DMS79 treated with DMSO at 0.1 percent for 48 hours (cell line): ENCODE measurements at regions not wholly inside any gene's neighbourhood (a gene's known extent, or its start where the extent isn't known, plus 50 kb on each side); places are given as distances from the start of the nearest gene placed in this dataset.
"Not testable (repeated sequence)": the region's sequence is repeated elsewhere in the genome, so short reads cannot be mapped to it uniquely, and the experiment has no call there.

ENCODE experiments used
- DNase-seq: peaks from one replicate; lab custom pipeline; 2025; lab: John Stamatoyannopoulos, UW

DNA sequence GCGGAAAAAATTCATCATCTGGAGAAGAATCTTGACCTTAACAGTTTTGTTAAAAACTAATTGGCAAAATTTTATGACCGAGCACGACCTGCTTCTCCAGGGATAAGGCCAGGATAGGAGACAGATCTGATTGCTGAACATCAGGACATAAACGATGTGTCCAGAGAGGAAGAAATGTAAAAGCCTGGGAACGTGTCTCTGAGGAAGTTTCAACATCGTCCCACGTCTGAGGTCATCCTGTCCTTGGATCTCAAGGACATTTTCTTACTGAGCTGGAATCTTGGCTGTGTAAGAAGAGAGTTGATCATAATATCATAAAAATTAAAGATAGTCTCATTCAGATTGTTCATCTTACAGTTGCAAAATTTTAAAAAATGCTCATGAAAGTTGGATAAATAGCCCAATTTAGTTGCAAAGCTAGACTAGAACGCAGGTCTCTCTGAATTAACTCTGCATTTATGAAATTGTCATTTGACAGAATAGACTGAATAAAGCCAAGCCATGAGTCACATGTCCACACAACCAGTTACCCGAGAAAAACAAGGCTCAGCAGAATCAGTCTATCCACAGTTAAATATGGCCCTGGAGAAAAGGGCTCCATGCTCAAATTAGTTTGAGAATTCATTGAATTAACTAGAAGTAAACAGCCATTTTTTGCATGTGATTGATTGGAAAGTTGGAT is 120.0 kb upstream of the EGFR start:
- no peak for DNase-seq

DNA sequence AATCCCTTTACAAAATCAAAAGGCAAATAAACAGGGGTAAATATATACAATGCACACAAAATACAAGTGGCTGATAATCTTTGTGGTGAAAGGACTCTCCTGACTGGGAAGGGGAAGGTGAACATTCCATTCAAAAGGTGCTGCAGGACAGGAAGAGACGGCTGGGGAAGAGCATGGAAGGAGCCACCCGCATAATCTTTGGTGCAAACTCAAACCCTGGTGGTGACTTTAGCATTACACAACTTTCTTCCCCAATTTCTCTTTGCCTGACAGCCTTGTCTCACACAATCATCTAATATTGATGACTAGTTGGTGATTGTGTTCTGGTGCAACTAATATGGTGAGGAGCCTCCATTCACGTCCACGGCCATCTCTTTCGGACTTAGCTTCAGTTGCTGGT is 117.0 kb upstream of the EGFR start:
- DNase-seq, result no peak

DNA sequence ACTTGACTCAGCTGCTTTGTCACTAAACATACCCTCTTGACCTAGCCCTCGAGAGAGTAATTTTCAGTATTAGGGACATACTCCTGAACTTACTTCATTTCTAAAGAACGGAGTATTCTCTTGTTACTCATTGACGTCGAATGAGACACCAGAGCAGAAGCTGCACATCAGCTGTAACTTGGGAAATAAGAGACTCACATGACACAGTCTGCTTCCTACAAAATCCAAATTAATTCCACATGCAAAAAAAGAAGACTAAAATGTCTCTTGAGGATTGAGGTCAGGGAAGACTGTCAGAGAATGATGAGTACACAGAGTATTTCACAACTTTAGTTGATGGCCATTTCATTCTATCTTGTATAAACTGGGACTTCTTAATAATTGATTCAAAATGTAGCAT is 114.7 kb upstream of the EGFR start:
- DNase-seq, result no peak

DNA sequence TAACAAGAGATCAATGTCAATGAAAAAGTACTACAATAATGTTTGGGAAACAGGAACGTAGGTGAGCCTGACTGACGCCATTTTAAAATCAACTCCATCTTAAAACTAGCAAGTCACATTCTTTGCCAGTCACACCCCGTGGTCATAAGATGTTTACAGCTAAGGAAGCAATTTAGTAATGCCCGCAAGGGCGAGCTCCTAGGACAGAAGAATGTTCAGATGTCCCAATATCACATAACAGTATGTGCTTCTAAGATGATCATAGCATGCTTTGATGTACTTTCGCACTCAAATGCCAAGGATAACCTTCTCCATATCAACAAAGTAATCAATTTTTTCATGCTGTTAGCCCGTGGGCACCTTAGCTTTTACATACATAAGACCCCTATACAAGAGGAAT is 113.8 kb upstream of the EGFR start:
- no peak for DNase-seq

DNA sequence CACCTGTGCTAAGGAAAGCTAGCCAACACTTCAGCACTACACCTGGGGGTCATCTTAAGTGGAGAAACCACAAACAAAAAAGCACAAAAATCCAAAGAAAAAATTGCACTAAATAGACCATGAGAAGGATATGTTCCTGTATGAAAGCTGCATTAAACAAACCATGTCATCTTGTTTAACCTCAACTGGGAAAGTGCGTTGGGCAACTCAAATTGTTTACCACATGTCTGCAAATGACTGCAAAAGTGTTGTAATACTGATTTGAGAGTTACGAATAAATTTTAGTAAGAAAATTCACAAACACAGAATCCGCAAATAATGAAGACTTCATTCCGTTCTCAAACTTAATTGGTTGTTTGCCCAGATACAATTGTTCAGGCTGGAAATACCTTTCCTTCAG is 111.9 kb upstream of the EGFR start:
- DNase-seq, result no peak

DNA sequence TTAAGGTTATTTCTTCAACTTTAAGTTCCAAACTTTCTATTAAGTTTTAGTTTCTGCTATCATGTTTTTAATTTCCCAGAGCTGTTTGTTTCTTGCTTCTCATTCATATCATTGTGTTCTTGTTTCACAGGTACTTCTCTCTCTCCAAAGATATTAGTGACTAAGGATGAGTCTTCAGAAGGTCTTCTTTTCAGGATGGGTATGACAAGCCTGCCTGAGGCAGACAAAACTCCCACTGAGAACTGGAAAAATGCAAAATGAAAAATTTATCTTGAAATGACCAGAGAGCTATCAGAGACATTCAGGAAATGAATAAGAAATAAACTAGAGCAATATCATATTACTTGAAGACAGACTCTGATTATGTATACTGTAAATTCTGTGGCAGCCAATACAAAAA is 110.8 kb upstream of the EGFR start:
- no peak for DNase-seq

DNA sequence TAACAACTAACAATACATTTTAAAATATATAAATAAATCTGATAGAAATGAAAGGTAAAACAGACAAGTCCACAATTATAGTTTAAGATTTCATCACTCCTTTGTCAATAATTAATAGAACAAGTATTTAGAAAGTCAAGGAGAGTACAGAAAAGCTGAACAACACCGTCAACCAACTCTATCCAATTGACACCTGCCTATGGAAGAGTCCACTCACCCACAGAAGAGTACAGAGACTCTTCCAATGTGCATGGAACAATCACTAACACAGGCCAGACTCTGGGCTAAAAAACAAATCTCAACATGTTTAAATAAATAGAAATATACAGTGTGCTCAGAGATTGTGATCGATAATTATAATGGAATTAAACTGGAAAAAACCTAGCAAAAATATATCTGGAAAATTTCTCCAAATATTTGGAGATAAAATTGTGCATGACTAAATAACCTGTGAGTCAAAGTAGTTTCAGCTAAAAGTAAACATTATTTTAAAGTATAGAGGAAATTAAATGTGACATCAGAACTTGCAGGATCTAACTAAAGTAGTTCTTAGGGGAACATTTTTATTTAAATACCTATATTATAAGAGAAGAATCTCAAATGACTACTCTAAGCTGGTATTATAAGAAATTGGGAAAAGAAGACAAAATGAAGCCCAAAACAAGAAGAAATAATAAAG is 109.9 kb upstream of the EGFR start:
- no peak for DNase-seq

DNA sequence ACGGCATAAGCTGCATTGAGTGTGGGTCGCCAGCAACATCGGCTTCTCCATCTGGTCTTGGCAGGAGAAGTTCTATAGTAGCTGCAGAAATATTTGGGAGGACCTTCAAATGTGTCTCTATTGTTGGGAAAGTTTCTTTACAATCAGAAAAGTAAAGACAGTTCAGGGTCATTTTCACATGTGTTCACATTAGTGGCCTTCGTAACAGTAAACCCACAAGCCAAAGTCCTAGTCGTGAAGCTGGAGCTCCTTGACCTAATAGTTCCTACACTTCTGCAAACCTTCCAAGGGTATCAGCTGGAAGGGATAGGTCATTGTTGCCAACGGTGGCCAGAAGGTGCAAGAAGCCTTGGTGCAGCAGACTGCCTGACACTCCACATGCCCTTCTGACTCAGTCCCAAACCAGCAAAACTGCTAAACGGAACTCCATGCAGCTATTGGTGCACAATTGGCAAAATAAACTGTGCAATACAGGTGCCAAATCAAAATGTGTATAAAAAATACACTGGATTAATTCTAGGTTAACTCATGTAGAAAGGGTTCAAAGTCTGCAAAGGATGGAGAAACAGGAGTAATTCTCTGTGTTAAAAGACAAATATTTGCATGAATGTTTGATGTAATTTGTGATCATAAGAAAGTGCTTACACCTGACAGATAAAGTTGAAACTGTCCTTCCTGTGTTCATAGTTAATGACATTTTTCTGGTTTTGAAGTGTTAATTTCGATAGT is 102.8 kb upstream of the EGFR start:
- no peak for DNase-seq

DNA sequence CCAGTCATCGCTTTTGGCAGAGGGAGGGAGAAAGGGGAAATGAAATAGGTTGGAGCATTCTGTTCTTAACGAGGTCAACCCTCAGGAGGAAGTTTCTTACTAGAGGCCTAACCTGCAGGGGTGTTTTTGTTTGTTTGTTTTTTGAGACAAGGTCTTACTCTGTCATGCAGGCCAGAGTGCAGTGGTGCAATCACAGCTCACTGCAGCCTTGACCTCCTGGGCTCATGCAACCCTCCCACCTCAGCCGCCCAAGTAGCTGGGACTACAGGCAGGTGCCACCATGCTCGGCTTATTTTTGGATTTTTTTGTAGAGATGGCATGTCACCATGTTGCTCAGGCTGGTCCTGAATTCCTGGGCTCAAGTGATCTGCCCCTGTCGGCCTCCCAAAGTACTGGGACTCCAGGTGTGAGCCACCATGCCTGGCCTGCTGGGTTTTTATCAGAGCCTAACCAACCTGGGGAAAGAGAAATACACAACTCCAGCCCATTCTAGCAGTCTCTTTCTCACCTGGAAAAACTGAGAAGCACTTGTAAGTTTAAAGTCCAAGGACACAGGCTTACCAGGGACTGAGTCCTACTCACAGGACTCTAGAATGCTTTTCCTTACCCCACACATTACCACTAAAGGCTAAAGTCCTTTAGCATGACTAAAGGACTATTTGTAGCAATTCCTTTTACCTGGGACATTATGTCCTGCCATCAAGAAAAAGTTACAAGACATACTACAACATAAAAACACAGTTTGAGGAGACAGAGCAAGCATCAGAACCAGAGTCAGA is 101.0 kb upstream of the EGFR start:
- no peak for DNase-seq

DNA sequence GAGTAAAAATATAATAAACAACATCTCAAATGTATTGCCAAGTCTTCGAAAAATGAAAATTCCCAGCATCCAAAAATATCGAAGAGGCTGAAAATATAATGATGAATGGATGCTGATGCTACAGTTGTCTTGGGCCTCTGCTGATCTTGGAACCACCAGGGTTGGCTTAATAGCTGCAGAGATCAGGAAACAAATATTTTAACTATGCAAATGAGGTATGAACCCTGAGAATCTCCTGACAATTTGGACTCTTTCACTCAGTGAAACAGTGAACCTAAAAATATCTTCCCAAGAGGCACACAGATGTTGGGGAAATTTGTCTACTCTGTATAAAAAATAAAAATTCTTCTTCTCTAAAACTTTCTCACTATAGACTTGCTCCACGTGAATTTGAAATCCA is 97.7 kb upstream of the EGFR start:
- no peak for DNase-seq

DNA sequence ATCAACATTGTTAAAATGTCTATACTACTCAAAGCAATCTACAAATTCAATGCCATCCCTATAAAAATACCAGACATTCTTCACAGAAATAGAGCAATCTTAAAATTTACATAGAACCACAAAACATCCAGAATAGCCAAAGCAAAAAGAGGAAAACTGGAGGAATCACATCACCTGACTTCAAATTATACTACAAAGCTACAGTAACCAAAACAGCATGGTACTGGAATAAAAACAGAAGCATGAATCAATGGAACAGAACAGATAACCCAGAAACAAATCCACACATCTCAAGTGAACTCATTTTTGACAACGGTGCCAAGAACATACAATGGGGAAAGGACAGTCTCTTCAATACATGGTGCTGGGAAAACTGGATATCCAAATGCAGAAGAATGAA is 87.3 kb upstream of the EGFR start:
- DNase-seq, result no peak

DNA sequence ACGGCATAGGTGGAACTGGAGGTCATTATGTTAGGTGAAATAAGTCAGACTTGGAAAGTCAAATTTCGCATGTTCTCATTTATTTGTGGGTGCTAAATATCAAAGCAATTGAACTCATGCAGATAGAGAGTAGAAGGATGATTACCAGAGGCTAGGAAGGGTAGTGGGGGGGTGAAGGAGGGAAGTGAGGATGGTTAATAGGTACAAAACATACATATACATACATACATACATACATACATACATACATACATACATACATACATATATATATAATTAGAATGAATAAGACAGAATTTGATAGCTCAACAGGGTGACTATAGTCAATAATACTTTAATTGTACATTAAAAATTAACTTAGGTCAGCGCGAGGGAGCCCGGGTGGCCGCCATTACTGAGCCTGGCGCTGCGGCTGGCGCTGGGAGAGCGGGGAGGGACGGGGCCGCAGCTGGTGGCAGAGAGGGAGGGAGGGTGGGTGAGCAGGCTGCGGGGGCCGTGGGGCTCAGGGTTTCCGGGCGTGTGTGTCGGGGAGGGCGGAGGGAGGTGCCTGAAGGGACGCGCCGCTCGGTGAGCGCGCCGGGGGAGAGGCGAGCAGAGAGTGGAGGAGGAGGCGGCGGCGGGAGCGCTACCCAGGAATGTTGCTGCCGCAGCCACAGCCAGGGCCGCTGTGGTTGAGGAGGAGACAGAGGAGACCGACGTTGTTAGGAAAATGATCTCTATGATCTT is 85.8 kb upstream of the EGFR start:
- DNase-seq, result peak; percentile 81

DNA sequence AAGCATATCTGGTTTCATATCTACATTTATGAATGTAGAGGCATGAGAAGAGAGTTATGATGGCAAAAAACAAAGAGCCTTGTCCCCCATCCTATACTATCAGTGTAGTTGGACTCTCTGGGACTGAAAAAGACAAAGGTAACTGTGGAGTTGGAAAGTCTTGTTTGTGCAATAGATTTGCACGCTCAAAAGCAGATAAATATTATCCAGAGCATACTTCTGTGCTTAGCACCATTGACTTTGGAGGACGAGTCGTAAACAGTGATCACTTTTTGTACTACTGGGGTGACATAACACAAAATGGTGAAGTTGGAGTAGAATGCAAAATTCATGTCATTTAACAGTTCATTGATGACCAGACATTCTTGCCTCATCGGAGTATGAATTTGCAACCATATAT is 85.2 kb upstream of the EGFR start:
- no peak for DNase-seq

DNA sequence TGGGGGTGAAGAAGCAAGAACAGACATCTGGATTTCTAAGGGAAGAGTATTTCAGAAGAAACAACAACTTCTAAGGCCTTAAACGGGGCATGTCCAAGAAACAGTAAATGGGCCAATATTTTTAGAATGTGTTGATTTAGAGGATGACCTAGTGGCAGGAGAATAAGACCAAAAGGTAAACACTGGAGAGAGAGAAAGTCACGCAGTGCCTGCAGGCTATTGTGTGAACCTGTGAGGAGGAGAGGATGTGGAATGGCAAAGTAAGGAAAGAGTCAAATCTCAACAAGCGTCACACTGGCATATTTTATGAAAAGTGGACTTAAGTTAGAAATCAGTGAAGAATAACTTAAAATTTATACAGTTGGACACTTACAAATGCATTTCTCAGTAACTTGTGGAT is 78.1 kb upstream of the EGFR start:
- DNase-seq, result no peak

DNA sequence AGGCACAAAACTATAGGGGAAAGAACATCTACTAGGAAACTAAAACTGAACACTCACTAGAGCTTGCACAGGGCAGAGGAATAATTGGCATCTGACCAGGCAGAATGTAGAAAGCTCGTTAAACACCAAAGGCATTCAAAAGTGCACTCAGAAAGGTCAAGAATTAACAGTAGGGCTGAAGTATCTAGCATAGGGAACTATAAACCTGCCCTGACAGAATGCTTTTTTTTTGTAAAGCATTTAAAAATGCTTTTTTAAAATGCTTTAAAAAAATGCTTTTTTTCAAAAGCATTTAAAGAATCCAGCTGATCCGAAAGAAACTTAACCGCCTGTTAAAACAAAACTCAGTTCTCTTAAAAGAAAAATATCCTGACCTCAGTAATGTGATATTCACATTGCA is 74.6 kb upstream of the EGFR start:
- peak; percentile 33 for DNase-seq

DNA sequence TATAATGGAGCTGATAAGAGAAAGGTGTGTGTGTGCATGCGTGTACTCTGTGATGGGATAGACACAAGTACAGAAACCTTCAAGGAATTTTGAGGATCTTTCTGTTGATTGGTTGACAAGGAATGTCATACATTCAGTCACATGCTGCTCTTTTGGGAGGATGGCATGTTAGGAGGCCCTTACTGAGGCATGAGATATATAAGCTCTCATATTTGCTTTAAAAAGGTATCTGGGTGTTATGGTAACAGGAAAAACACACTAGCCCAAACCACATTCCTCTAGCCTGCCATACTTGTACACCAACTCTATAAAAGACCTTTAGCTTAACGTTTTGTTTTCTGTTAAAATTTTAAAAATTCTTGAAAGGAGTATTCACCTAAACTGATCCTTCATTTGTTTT is 72.5 kb upstream of the EGFR start:
- no peak for DNase-seq

DNA sequence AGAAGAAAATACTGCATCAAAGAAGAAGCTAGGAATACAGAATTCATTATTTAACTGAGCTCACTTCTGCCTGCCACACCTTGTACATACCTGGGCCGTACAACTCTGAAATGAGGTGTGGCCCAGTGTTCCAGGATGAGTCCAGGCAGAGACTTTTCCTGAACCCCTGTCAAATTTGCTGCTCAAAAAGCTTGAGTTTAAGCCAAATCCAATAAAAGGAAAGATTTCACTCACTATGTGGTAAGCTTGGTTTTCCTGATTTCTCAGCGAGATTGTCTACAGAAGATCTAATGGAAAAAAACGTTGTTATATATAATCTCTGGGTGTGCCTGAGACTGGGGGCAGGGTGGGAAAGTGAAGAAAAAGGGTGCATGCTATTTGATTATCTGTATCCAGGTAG is 72.1 kb upstream of the EGFR start:
- DNase-seq, result no peak

DNA sequence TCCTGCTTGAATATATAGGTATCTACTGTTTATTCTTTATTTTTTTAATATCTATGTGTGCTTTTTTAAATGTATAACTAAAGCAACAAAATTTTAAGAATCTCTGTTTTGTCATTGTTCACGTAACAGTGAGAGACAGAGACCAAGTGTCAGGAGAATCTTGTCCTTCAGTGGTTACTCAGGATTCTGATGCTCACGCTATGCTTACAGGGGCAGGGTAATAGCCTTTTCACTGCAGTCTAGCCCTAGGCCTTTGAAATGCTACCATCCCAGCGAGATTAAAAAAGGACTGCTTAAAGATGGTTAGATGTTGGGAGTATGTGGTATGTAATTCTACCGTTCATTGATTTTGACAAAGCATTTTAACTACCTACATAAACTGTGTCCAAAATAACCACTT is 71.6 kb upstream of the EGFR start:
- DNase-seq, result no peak

DNA sequence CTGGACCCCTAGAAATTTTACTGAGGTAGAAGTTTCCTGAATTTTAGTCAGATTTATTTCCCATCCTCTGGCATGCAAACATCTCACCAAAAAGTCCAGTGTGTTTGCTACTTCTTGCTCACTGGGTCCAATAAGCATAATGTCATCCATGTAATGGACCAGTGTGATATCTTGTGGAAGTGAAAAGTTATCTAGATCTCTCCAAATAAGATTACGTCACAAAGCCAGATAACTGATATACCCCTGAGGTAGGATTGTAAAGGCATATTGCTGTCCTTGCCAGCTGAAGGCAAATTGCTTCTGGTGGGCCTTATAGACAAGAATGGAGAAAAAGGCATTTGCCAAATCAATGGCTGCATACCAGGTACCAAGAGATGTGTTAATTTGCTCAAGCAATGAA is 69.3 kb upstream of the EGFR start:
- not testable (repeated sequence) for DNase-seq

DNA sequence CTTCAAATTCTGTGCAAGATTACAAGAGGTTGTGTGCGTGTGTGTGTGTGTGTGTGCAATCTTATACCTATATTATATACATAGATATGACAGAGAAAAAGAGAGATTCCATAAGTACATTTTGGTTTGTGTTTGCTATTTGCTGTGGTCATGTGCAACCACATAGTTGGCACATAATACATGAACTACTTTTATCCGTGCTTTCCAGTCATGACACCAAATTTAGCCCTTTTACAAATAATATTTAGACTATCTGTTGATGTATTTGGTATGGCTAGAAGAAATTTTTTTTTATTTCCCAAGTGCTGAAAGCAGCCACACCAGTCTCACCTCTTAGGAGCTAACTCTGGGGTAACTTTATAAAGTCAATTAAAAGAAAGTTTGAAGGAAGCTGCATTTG is 63.5 kb upstream of the EGFR start:
- DNase-seq, result no peak

DNA sequence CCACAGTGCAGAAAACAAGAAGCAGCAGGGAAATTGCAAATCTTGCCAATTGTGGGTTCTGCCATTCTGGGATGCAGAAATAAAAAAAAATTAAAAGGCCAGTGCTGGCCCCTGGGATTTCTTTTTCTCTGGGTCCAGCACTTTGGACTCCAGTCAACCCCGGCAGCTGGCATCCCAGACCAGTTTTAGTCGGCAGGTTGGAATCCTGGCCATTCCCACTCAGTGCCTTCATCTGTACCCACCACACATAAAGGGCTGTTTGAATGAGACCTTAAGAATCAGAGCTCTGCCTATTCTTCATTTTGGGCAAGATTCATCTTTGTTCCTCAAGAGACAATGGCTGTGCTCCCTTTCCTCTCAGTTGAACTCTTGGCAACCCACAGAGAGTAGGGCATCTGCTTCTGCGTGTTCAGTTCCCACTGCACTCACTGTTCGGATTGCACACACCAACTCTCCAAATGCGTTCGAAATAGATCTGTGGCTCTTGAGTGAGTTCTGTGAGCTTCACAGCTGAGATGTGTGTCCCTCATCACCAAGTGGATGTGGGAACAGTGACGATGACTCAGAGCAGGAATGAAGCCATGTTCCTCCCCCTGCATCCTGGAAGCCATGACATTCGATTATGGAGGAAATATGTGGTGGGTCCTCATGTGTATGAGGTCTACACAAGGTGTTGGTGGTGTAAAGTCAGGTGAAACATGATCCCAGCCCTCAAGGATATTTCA is 63.0 kb upstream of the EGFR start:
- DNase-seq, result no peak
